NCI-H1092 treated with DMSO at 0.1 percent for 48 hours (cell line): ENCODE measurements at regions not wholly inside any gene's neighbourhood (a gene's known extent, or its start where the extent isn't known, plus 50 kb on each side); places are given as distances from the start of the nearest gene placed in this dataset.

Source experiments
- DNase-seq: peaks from one replicate; lab custom pipeline; 2025; lab: John Stamatoyannopoulos, UW

GRCh38 chr20:63128367-63128766, 87.6 kb downstream of the YTHDF1 start:
- no peak for DNase-seq

- no peak for DNase-seq
Observed at GRCh38 chr20:63127700-63128364, 88.1 kb downstream of the YTHDF1 start.

GRCh38 chr20:63126876-63127699, 88.8 kb downstream of the YTHDF1 start:
- no peak for DNase-seq

- DNase-seq: no peak
Observed at GRCh38 chr20:63125838-63126601, 89.9 kb downstream of the YTHDF1 start.

GRCh38 chr20:63125581-63125837, 90.4 kb downstream of the YTHDF1 start:
- no peak for DNase-seq

- no peak for DNase-seq
Observed at GRCh38 chr20:63124782-63125580, 91.0 kb downstream of the YTHDF1 start.

- DNase-seq: no peak
Observed at GRCh38 chr20:63124092-63124781, 91.7 kb downstream of the YTHDF1 start.

GRCh38 chr20:63123331-63123741, 92.6 kb downstream of the YTHDF1 start:
- DNase-seq: no peak

GRCh38 chr20:63122626-63123025, 93.3 kb downstream of the YTHDF1 start:
- DNase-seq: no peak

- DNase-seq: no peak
Observed at GRCh38 chr20:63121749-63122405, 94.1 kb downstream of the YTHDF1 start.

- DNase-seq: no peak
Observed at GRCh38 chr20:63121246-63121645, 94.7 kb downstream of the YTHDF1 start.

- no peak for DNase-seq
Observed at GRCh38 chr20:63120808-63121090, 95.2 kb downstream of the YTHDF1 start.

GRCh38 chr20:63119963-63120807, 95.7 kb downstream of the YTHDF1 start:
- no peak for DNase-seq

- peak; percentile 60 for DNase-seq
Observed at GRCh38 chr20:63119121-63119962, 96.6 kb downstream of the YTHDF1 start.

GRCh38 chr20:63118303-63119120, 97.4 kb downstream of the YTHDF1 start:
- no peak for DNase-seq

- no peak for DNase-seq
Observed at GRCh38 chr20:63117661-63118302, 98.1 kb downstream of the YTHDF1 start.

- DNase-seq: peak; percentile 12
Observed at GRCh38 chr20:63117151-63117550, 98.8 kb downstream of the YTHDF1 start.
